Thymus (tissue), 11 donors: ENCODE measurements at regions not wholly inside any gene's neighbourhood (a gene's known extent, or its start where the extent isn't known, plus 50 kb on each side); places are given as distances from the start of the nearest gene placed in this dataset.
"Not testable (repeated sequence)": the region's sequence is repeated elsewhere in the genome, so short reads cannot be mapped to it uniquely, and the experiment has no call there.

Experiments used
- DNase-seq, 9 donors: peaks; one replicate each; pipeline ENCODE4 v3.0.0-alpha.2; 2013; ENCODE audit warnings: low spot score in 9 of 9, low read depth in 6 of 9, missing footprints in 1 of 9
- H3K27ac ChIP-seq, 2 donors: one replicate each; pipeline ENCODE4 v1.5.1; 2013; ENCODE audit warnings: control low read depth in 1 of 2, low read depth in 1 of 2, low read length in 1 of 2, mild to moderate bottlenecking in 1 of 2, moderate library complexity in 1 of 2
- H3K27me3 ChIP-seq, 2 donors: one replicate each; pipeline ENCODE4 v1.5.1; 2013; ENCODE audit warnings: low read length in 1 of 2; ENCODE audit not compliant: control insufficient read depth in 2 of 2, insufficient read depth in 1 of 2
- H3K36me3 ChIP-seq, 2 donors: one replicate each; pipeline ENCODE4 v1.5.1; 2013; ENCODE audit warnings: low read length in 1 of 2, mild to moderate bottlenecking in 1 of 2, moderate library complexity in 1 of 2; ENCODE audit not compliant: control insufficient read depth in 2 of 2, insufficient read depth in 2 of 2
- H3K4me1 ChIP-seq, 2 donors: one replicate each; pipeline ENCODE4 v1.5.1; 2013; ENCODE audit warnings: low read length in 2 of 2; ENCODE audit not compliant: control insufficient read depth in 2 of 2, insufficient read depth in 2 of 2
- H3K4me3 ChIP-seq, 2 donors: one replicate each; pipeline ENCODE4 v1.5.1; 2013; ENCODE audit warnings: low read length in 2 of 2, control low read depth in 1 of 2, mild to moderate bottlenecking in 1 of 2
- H3K9me3 ChIP-seq, 2 donors: one replicate each; pipeline ENCODE4 v1.5.1; 2013; ENCODE audit warnings: low read length in 1 of 2, mild to moderate bottlenecking in 1 of 2; ENCODE audit not compliant: control insufficient read depth in 2 of 2, insufficient read depth in 1 of 2
- WGBS: extraction: QIAGEN DNeasy Blood & Tissue Kit; methylation state at CpG from one replicate; pipeline ENCODE4 v1.1.7; 2013; 5-methylcytosine and 5-hydroxymethylcytosine counted together
- donor health status: healthy.

DNA sequence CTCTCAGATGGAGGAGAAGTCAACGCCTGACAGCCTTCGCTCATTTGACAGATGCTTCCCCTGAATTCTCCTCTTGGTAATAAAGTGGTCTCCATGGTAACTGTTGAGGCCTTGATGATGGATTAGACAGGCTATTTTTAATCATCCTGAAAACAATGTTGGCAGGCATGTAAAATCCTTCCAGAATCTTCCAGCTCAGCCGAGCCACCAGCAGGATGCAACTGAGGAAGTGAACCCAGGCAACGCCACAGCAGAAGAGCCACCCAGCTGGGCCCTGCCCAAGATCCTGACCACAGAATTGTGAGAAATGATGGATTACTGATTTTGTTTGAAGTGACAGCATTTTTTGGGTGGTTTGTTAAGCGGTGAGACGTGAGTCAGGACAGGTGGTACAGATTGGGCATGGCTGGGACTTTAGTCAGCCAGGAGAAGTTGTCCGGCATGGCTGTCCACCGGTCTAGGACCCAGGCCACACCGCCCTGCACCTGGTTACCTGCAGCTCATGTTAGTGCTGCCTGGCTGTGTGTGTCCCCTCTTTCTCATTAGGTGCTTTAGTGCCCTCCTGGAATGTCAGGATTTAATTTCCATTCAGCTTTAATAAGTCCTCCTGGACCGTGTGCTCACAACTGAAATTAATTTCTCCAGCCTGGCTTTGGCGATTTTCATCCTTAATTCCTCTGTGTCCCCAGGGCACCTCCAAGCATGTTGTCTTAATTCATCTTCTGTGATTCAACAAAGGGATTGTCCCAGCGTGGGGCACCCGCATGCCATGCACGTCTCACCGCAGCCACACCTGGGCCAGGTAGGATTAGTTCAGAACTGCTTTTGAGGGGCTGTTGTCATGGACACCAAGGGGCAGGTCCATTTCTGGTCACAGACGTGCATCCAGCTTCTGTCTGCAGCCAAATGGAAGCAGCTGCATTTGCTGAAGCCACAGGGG lies 280.4 kb downstream of the ADGRD1 start:
- H3K4me3 ChIP-seq, H3K27ac ChIP-seq, H3K9me3 ChIP-seq, DNase-seq, H3K27me3 ChIP-seq, H3K36me3 ChIP-seq: not testable (repeated sequence)
- 91% methylated on average over 16 of the region's 16 CpGs for WGBS
- H3K4me1 ChIP-seq, result peaks cover 0 to 13% of the 10 kb centered on the region in 2 donors

DNA sequence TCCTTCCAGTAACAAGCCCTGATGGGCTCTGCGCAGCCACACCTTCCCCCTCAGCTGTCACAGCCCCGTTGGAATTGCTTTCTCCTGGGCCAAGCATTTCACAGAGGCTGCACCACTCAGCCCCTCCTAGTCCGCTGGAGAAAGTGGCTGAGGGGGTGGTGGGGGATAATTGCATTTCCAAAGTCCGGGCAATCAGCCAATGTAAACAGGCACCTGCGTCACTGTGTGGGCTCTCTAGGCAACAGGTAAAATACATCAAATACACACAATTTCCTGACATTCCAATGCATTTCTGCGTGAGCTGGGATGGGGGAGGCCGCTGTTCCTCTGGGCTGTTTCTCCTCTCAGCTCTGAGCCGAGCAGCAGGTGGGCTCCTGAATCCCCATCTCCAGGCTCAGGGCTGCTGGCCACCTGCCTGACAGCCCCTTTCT lies 281.1 kb downstream of the ADGRD1 start:
- H3K36me3 ChIP-seq, DNase-seq: not testable (repeated sequence)

DNA sequence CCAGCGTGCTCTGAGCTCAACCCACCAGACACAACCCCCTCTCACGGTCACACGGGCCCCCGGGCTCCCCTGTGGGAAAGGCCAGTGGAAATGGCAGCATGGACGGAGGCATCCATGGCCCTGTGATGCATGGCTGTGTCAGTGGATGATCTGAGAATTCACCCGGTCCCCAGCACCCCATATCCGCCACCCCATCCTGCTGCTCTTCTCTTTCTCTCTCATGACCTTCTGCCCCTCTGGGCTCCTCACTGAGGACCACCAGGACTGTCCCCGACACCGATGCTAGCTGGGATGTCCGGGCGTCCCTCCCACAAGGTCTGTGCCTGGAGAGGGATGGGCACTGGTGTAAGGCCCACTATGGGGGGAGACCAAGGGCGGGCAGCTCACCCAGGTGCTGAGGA lies 282.2 kb downstream of the ADGRD1 start:
- 96% methylated on average over 12 of the region's 12 CpGs for WGBS
- Histone ChIP-seq H3K4me1 (no peaks in the 10 kb centered on the region), H3K27ac (no peak overlapping the region), H3K36me3 (no peaks in the 10 kb centered on the region), H3K4me3 (no peak overlapping the region), H3K9me3 (peaks cover 0 to 6% of the 10 kb centered on the region in 2 donors), H3K27me3 (no peaks in the 10 kb centered on the region)
- DNase-seq, result no peak

More for the DNA sequence above, 281.1 kb downstream of the ADGRD1 start:
- WGBS, result 71% methylated on average over 5 of the region's 8 CpGs
- not testable (repeated sequence) for H3K4me3 ChIP-seq, H3K9me3 ChIP-seq, H3K4me1 ChIP-seq, H3K27me3 ChIP-seq, H3K27ac ChIP-seq

DNA sequence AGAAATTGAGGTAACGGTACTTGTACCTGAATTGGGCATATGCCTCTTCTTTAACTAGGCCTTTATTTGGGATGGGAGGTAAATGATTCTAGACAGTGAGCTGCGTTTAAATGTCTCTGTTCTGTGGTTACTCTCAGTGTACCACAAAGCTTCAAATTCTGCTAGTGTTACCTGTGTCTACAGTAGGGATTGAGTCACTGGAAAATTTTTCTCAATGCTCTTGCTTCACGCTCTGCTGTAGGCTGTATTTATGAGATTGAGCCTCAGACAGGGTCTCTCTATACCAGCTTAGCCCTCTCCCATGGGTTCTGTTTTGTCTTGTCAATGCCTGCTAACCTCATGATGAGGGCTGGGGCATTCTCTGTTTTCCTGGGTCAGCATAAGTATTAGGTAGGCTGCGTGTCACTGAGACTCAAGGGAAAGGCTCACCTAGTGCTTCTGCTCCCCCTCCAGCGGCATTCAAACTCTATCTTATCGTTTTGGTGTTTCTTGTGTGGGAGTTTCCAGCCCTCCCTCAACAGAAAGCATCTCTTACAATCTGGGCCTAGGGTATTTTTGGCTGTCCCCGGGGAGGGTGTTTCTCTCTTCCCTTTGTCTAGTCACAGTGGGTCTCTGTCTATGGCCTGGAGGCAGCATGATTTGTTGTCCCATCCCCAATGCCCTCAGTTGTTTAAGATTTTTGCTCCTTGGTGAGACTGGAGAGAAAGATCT lies 285.8 kb downstream of the ADGRD1 start:
- H3K27ac ChIP-seq, result no peak overlapping the region
- 87% methylated on average over 7 of the region's 7 CpGs for WGBS
- no peaks in the 10 kb centered on the region for H3K27me3 ChIP-seq
- no peaks in the 10 kb centered on the region for H3K4me1 ChIP-seq
- H3K9me3 ChIP-seq, result peaks cover 0 to 1% of the 10 kb centered on the region in 2 donors
- no peaks in the 10 kb centered on the region for H3K36me3 ChIP-seq
- H3K4me3 ChIP-seq, result no peak overlapping the region
- DNase-seq, result no peak

DNA sequence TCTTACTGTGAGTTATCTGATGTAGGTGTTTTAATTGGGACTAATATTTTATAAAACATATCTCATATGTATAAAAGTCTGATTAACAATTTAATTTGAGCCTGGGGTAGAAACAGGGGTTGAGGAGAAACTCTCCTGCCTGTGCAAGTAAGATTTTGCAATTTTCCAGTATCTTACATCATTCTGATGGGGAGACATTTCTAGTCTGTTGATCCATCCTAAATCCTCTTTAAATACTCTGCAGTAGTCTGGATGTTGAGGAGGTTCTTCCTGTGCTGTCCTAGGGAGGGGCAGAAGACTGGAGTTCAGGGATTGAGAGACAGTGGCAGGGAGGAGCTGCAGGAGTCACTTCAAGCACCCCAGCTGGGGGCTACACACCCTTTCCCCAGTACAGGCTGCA lies 287.8 kb downstream of the ADGRD1 start:
- Histone ChIP-seq H3K27me3 (no peaks in the 10 kb centered on the region), H3K27ac (no peak overlapping the region), H3K36me3 (no peaks in the 10 kb centered on the region), H3K4me3 (no peak overlapping the region), H3K4me1 (no peaks in the 10 kb centered on the region), H3K9me3 (peaks cover 0 to 1% of the 10 kb centered on the region in 2 donors)
- DNase-seq, result no peak

DNA sequence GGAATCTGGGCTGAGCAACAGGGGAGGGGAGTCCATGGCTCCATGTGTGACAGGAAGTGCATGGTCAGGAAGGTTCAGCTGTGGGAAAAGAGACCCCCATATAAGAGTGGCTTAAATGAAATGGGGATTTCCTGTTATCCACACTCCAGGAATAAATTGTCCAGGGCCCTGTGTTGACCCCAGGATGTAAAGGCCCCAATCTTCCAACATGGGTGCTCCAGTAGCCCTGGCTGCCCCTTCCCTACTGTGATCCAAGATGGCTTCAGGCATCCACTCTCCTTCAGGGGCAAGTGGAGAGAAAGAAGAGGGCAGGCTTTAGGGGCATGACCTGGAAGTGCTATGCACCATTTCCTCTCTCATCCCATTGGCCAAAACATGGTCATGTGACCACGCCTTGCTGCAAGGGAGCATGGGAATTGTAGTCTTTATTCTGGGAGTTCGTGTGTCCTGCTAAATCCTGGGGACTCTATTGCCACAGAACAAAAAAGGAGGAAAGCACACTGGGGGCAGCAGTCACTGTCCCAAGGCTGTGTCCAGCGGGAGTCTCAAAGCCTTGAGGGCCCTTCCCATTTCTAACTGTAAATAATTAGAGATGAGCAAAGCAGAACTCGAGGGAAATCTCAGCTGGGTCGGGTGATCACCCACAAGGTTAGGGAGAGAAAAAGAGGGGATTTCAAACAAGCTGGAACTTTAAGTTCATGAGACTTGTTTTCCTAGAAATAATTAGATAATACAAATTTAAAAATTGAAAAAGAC lies 289.2 kb downstream of the ADGRD1 start:
- Histone ChIP-seq H3K4me3 (no peak overlapping the region), H3K36me3 (no peaks in the 10 kb centered on the region), H3K4me1 (no peaks in the 10 kb centered on the region), H3K9me3 (peaks cover 0 to 1% of the 10 kb centered on the region in 2 donors), H3K27me3 (no peaks in the 10 kb centered on the region), H3K27ac (no peak overlapping the region)
- 96% methylated on average over 5 of the region's 5 CpGs for WGBS
- peak in 1 of 9 donors; percentile 8 for DNase-seq

DNA sequence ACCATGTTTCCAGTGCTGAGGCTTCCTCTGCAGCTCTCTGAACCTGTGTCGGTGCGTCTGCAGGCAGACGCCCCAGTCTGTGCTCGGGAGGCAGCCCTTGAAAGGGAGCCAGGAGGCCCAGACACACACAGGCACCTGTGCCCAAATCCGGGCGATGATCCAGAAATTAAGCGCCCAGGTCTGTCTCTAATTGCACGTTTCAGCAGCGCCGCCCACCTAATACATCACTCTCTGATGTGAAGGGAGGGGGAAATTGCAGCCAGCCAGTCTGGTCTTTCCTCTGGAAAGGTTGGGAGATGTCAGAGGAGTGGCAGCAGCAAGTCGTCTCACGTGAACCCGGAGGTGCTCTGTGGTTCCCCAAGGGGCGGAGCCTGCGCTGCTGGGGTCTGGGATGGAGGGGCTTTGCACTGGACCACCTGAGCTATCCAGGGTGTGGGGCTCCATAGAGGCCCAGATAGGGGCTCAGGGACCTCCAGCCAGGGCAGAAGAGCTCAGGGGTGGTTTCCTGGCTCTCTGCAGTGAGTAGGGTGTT lies 290.5 kb downstream of the ADGRD1 start:
- not testable (repeated sequence) for H3K27ac ChIP-seq, H3K9me3 ChIP-seq, H3K36me3 ChIP-seq, H3K4me1 ChIP-seq, H3K4me3 ChIP-seq, DNase-seq, H3K27me3 ChIP-seq
- 90% methylated on average over 9 of the region's 15 CpGs for WGBS

DNA sequence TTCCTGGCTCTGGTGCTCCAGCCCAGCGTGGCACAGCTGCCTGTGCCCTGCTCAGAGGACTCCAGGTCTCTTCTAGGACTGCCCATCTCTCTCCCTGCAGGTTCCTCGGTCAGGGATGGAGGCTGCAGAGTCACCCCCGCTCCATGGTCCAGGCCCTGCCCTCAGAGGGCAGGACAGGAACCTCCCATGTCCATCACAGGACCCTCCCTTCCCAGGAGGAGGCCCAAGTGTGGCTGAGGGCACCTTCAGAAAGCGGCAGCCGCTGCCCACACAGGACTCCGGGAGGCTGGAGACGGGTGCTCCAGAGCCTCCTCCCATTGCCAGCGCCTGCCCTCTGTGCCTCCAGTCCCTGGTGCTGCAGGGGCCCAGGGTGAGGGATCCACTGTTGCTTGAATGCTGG lies 291.5 kb downstream of the ADGRD1 start:
- H3K4me3 ChIP-seq, H3K27ac ChIP-seq, H3K27me3 ChIP-seq, DNase-seq, H3K36me3 ChIP-seq, H3K9me3 ChIP-seq, H3K4me1 ChIP-seq: not testable (repeated sequence)
- 94% methylated on average over 8 of the region's 8 CpGs for WGBS
